GM12878 (cell line): ENCODE measurements at regions not wholly inside any gene's neighbourhood (a gene's known extent, or its start where the extent isn't known, plus 50 kb on each side); places are given as distances from the start of the nearest gene placed in this dataset.

ENCODE experiments used
- ATAC-seq: fragments of 200-7000 bp; cut with Tn5 transposase; 3 replicates; pipeline ENCODE4 v1.9.1; 2020; ENCODE audit warnings: mild to moderate bottlenecking, moderate library complexity
- BruUV-seq: library from RNA; stranded (reverse); fragments of 400-500 nt; replicated peaks from 2 replicates; lab custom pipeline; 2021; lab: Mats Ljungman, UMichigan
- CTCF ChIA-PET: fragments of 300-600 bp; sonication (Branson Sonifier 250); formaldehyde crosslinking; extraction: SDS; loops from one replicate; lab custom pipeline; 2021; ENCODE audit warnings: inconsistent platforms; lab: Yijun Ruan, JAX
- POLR2A ChIA-PET: fragments of 350-600 bp; formaldehyde crosslinking; extraction: SDS; loops from one replicate; lab custom pipeline; 2021; ENCODE audit warnings: inconsistent platforms; lab: Charles Lee
- RAD21 ChIA-PET: fragments of 300-600 bp; sonication (Branson Sonifier 250); formaldehyde crosslinking; loops from one replicate; lab custom pipeline; 2023; ENCODE audit warnings: antibody characterized with exemption; ENCODE audit not compliant: unreplicated experiment; lab: Charles Lee
- SMC1A ChIA-PET: fragments of 300-600 bp; sonication (Branson Sonifier 250); formaldehyde crosslinking; loops from one replicate; lab custom pipeline; 2023; ENCODE audit not compliant: unreplicated experiment, uncharacterized antibody; lab: Charles Lee
- DNase-seq: peaks from one replicate; pipeline ENCODE4 v3.0.0-alpha.2; 2011; ENCODE audit warnings: low read depth, low spot score
- FAIRE-seq: peaks from 3 replicates; lab custom pipeline; 2011; peaks lifted over from hg19 to GRCh38; lab: Jason Lieb, UNC
- H2AFZ ChIP-seq: 2 replicates; pipeline ENCODE4 v1.6.0; 2011; ENCODE audit warnings: low read depth, low read length, control low read depth; ENCODE audit not compliant: control insufficient read depth
- H3K27ac ChIP-seq: 2 replicates; pipeline ENCODE4 v1.5.1; 2011; ENCODE audit warnings: control low read depth; ENCODE audit not compliant: control insufficient read depth, insufficient read depth
- H3K27me3 ChIP-seq, 2 experiments: replicated peaks in 1 of 2; 2 replicates each; pipeline versions ENCODE4 v1.6.0 to v1.6.1; 2011; ENCODE audit warnings: low read length in 1 of 2; ENCODE audit not compliant: control insufficient read depth in 2 of 2, insufficient read depth in 2 of 2
- H3K36me3 ChIP-seq, 2 experiments: 2 replicates each; pipeline ENCODE4 v1.5.1; 2011; ENCODE audit warnings: low read length in 1 of 2; ENCODE audit not compliant: control insufficient read depth in 2 of 2, insufficient read depth in 2 of 2
- H3K4me1 ChIP-seq: 2 replicates; pipeline ENCODE4 v1.6.1; 2011; ENCODE audit warnings: mild to moderate bottlenecking, low read length, moderate library complexity, mixed read lengths; ENCODE audit not compliant: control insufficient read depth, insufficient read depth
- H3K4me2 ChIP-seq: 2 replicates; pipeline ENCODE4 v1.6.0; 2011; ENCODE audit warnings: control low read depth; ENCODE audit not compliant: control insufficient read depth, insufficient read depth
- H3K4me3 ChIP-seq: fragments of 200-600 bp; sonication (generic); 2 replicates; pipeline ENCODE4 v1.5.1; 2016
- H3K79me2 ChIP-seq: 2 replicates; pipeline ENCODE4 v1.6.0; 2011; ENCODE audit warnings: low read length; ENCODE audit not compliant: control insufficient read depth, insufficient read depth
- H3K9ac ChIP-seq: 2 replicates; pipeline ENCODE4 v1.8.0; 2011; ENCODE audit warnings: low read length, control low read depth, mixed read lengths; ENCODE audit not compliant: control insufficient read depth, insufficient read depth
- H3K9me3 ChIP-seq: replicated peaks from 3 replicates; pipeline ENCODE4 v1.5.1; 2011; ENCODE audit warnings: mild to moderate bottlenecking, low read length; ENCODE audit not compliant: control insufficient read depth, insufficient read depth
- H4K20me1 ChIP-seq: 2 replicates; pipeline ENCODE4 v1.6.0; 2011; ENCODE audit not compliant: control insufficient read depth, insufficient read depth
- BRCA1 ChIP-seq: IDR thresholded peaks from 2 replicates; pipeline ENCODE4 v1.6.1; 2011; ENCODE audit warnings: low read depth, low read length, improper control_type of control experiment
- JUND ChIP-seq: IDR thresholded peaks from 2 replicates; pipeline ENCODE4 v1.6.1; 2012; ENCODE audit warnings: low read depth, mild to moderate bottlenecking, low read length, improper control_type of control experiment, moderate library complexity
- MEF2A ChIP-seq: IDR thresholded peaks from 2 replicates; pipeline ENCODE4 v1.6.1; 2011; ENCODE audit warnings: low read depth, mild to moderate bottlenecking, low read length, moderate library complexity; ENCODE audit not compliant: insufficient read depth
- MYB ChIP-seq: fragments of 150-350 bp; IDR thresholded peaks from 2 replicates; pipeline ENCODE4 v1.6.1; 2014; ENCODE audit warnings: mild to moderate bottlenecking, low read depth, low read length, borderline replicate concordance
- NFIC ChIP-seq: IDR thresholded peaks from 2 replicates; pipeline ENCODE4 v1.6.1; 2012; ENCODE audit warnings: low read depth, mild to moderate bottlenecking, inconsistent platforms, low read length, moderate library complexity
- NFXL1 ChIP-seq: fragments of 450-650 bp; IDR thresholded peaks from 2 replicates; pipeline ENCODE4 v1.6.1; 2017; ENCODE audit warnings: antibody characterized with exemption, mild to moderate bottlenecking, borderline replicate concordance
- PAX5 ChIP-seq: IDR thresholded peaks from 2 replicates; pipeline ENCODE4 v1.6.1; 2011; ENCODE audit warnings: low read depth, low read length, borderline replicate concordance
- SRF ChIP-seq, 2 experiments: IDR thresholded peaks; 2 replicates each; pipeline ENCODE4 v1.6.1; 2011; ENCODE audit warnings: low read depth in 2 of 2, low read length in 2 of 2, mild to moderate bottlenecking in 1 of 2, moderate library complexity in 1 of 2
- TCF7 ChIP-seq: IDR thresholded peaks from 2 replicates; pipeline ENCODE4 v1.6.1; 2014; ENCODE audit warnings: antibody characterized with exemption, borderline replicate concordance
- ZBTB11 ChIP-seq: fragments of 450-650 bp; formaldehyde crosslinking; IDR thresholded peaks from 2 replicates; pipeline ENCODE4 v1.5.0; 2022; ENCODE audit warnings: mild to moderate bottlenecking, missing genetic modification characterization
- ZNF24 ChIP-seq: fragments of 450-650 bp; IDR thresholded peaks from 2 replicates; pipeline ENCODE4 v1.6.1; 2017; ENCODE audit warnings: antibody characterized with exemption, mild to moderate bottlenecking
- in situ Hi-C: fragments of 300-500 bp; cut with MboI; formaldehyde crosslinking; loops from 9 replicates; pipeline ENCODE4 v1.14.3; 2018; ENCODE audit warnings: mixed read lengths
- intact Hi-C: fragments of 100-400 bp; cut with micrococcal nuclease; formaldehyde crosslinking; loops from one replicate; pipeline ENCODE4 v1.14.2; 2022; ENCODE audit not compliant: unreplicated experiment
- TF ChIP-seq, protein P1 (sequence below): fragments of 450-650 bp; IDR thresholded peaks from 2 replicates; pipeline ENCODE4 v1.6.1; 2014; ENCODE audit warnings: mild to moderate bottlenecking
- TF ChIP-seq, protein P2 (sequence below), 3 experiments: IDR thresholded peaks in 2 of 3; conservative IDR thresholded peaks in 1 of 3; 2 replicates each; pipeline ENCODE4 v1.5.1; 2011; ENCODE audit warnings: low read depth in 3 of 3, low read length in 3 of 3, mild to moderate bottlenecking in 3 of 3, control low read depth in 2 of 3, moderate library complexity in 2 of 3, inconsistent platforms in 1 of 3, mixed read lengths in 1 of 3; ENCODE audit not compliant: control insufficient read depth in 2 of 3, insufficient read depth in 1 of 3; ENCODE audit errors: extremely low read depth in 1 of 3

DNA sequence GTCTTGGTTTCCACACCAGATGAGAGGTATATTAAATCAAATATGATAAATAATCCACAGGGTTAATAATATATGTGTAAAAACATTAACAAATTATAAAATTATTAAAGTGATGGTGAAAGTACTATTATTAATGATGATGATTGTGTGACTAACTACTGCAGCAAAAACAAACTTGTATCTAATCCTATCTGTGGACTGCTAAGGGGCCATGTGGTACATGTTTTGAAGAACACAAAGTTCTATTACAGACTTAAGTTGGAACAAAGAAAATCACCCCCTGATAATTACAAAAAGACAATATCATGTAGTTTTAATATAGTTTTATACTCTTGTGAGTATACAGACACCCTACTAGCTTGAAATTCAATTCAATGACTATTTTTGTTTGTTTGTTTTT is 504.2 kb upstream of the NBEA start (continued):
- TF ChIP-seq ZNF24 (no peak), NFIC (no peak), MYB (no peak), BRCA1 (no peak), SRF (IDR thresholded peaks at IDR 0.05; ENCODE audit: low read depth in 2 of 2, low read length in 2 of 2) (no peak), TCF7 (no peak)
- TF ChIP-seq, protein P1, sequence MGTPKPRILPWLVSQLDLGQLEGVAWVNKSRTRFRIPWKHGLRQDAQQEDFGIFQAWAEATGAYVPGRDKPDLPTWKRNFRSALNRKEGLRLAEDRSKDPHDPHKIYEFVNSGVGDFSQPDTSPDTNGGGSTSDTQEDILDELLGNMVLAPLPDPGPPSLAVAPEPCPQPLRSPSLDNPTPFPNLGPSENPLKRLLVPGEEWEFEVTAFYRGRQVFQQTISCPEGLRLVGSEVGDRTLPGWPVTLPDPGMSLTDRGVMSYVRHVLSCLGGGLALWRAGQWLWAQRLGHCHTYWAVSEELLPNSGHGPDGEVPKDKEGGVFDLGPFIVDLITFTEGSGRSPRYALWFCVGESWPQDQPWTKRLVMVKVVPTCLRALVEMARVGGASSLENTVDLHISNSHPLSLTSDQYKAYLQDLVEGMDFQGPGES = no peak

GRCh38 chr13:34452831-34453230 is 489.2 kb upstream of the NBEA start:
- no peak for FAIRE-seq
- SMC1A ChIA-PET = no interaction called here

More at GRCh38 chr13:34452831-34453230, 489.2 kb upstream of the NBEA start:
- RAD21 ChIA-PET = no interaction called here
- Histone ChIP-seq H4K20me1 (no peaks in the 10 kb centered on the region), H3K79me2 (no peaks in the 10 kb centered on the region), H3K36me3 (no peaks in the 10 kb centered on the region), H3K27ac (no peak overlapping the region), H3K9me3 (no peaks in the 10 kb centered on the region), H3K9ac (no peak overlapping the region), H3K4me3 (no peak overlapping the region), H3K4me1 (no peaks in the 10 kb centered on the region), H3K4me2 (no peak overlapping the region), H2AFZ (no peak overlapping the region), H3K27me3 (no peaks in the 10 kb centered on the region)
- CTCF ChIA-PET = no interaction called here
- intact Hi-C loops = no loop called here
- in situ Hi-C loops = no loop called here
- POLR2A ChIA-PET = no interaction called here
- ATAC-seq = no peak
- TF ChIP-seq MEF2A = no peak
- no peak for TF ChIP-seq ZBTB11 (CRISPR knock-in tag)
- no peak for TF ChIP-seq NFXL1
- TF ChIP-seq, protein P2, sequence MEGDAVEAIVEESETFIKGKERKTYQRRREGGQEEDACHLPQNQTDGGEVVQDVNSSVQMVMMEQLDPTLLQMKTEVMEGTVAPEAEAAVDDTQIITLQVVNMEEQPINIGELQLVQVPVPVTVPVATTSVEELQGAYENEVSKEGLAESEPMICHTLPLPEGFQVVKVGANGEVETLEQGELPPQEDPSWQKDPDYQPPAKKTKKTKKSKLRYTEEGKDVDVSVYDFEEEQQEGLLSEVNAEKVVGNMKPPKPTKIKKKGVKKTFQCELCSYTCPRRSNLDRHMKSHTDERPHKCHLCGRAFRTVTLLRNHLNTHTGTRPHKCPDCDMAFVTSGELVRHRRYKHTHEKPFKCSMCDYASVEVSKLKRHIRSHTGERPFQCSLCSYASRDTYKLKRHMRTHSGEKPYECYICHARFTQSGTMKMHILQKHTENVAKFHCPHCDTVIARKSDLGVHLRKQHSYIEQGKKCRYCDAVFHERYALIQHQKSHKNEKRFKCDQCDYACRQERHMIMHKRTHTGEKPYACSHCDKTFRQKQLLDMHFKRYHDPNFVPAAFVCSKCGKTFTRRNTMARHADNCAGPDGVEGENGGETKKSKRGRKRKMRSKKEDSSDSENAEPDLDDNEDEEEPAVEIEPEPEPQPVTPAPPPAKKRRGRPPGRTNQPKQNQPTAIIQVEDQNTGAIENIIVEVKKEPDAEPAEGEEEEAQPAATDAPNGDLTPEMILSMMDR (IDR thresholded peaks at IDR 0.05 in 2 of 3, conservative IDR thresholded peaks at IDR 0.05 in 1 of 3; ENCODE audit: control insufficient read depth in 2 of 3, extremely low read depth in 1 of 3, insufficient read depth in 1 of 3, low read depth in 3 of 3, low read length in 3 of 3) = no peak
- TF ChIP-seq PAX5 = no peak
- TF ChIP-seq JUND = no peak
- BruUV-seq = no TSS peak
- no peak for DNase-seq
